Stimulated activated CD4-positive, alpha-beta T cell treated with anti-CD3 and anti-CD28 coated beads, Interleukin-4, amount 100 ng/mL, for 48 hours (primary cell): ENCODE measurements at regions not wholly inside any gene's neighbourhood (a gene's known extent, or its start where the extent isn't known, plus 50 kb on each side); places are given as distances from the start of the nearest gene placed in this dataset.

Source experiments
- DNase-seq, 2 donors: peaks; one replicate each; pipeline ENCODE4 v3.0.0-alpha.2; 2020; ENCODE audit warnings: low read depth in 2 of 2

DNA sequence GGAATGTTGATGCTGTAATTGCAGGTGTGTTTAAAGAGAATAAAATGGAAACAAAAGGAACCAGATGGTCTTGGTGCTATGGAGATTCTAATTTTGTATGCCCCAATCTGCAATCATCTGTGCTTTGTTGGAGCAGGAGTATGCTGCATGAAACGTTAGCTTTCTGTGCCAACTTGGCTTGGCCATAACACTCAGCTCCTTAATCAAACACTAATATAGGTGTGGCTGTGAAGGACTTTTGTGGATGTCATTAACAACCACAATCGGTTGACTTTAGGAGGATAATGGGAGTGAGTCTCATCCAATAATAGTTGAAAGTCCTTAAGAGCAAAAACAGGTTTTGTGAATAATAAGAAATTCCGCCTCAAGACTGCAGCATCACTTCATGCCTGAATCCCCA is 399.2 kb downstream of the NLGN4X start:
- no peak for DNase-seq

DNA sequence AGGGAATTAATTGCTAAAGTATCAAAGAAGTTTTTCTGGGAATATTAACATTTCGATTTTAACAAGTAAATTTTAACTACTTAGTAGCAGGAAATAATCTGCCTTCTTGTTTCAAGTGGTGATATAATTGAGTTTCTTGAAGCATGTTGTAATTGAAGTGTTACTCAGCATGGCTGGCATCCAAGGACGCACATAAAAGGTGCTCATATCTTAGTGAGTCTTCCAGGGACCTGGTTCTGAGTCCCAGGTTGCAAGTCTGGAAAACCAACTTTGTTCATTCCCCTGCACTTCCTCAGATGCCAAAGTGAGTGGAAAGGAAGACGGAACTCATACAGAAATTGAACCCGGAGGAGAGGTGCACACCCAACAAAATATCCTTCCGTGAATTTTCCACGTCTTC is 399.6 kb downstream of the NLGN4X start:
- no peak for DNase-seq

DNA sequence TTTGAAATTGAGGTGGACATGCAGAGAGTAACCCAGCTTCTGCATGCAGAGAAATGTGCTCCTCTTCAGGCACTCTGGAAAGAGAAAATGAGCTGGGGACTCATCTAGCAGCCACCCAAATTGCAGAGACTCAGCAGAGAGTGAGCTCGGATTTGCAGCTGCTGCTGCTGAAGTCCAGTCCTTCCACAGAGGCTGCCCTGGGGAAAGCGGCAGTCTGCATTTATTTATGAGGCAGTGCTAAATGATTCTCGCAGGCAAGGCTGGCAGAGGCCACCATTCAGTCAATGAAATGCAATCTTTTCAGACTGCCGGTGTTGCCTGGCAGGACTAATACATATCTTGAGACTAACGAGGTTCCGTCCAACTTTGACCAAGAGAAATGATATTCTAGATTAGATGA is 404.8 kb downstream of the NLGN4X start:
- no peak for DNase-seq

DNA sequence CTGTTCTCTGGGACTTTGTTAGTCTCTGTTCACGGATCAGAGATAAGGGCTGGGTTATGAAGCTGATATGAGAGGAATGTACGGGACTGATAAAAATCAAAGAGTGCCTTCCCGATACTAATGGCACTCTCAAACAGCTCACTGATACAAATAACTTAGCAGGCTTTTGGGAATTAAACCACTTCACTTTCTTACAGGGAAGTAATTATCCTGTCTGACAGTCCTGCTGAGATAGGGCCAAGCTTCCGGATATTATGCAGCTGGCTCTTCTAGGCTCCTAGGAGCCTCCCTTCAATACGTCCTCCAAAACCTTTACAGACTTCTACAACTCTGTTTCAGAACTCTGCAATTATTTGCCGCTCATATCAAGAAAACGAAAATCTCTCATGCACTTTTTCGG is 418.0 kb downstream of the NLGN4X start:
- DNase-seq = no peak

DNA sequence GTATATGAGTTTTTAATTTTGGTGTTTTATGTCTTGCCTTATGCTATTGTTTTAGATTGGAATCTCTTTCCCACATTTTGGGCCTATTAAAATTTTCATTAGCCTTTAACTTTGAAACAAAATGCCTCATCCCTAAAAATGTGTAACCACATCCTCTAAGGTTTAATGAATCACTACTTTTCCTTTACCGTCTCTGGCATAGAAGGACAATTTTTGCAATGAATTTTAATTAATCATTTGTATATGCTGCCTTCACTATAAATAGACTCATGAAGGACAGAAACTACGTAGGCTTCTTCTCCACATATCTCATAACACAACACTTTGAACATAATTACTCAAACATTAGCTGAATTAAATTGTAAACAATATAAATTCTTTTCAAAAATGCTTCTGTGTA is 421.5 kb downstream of the NLGN4X start:
- no peak for DNase-seq

DNA sequence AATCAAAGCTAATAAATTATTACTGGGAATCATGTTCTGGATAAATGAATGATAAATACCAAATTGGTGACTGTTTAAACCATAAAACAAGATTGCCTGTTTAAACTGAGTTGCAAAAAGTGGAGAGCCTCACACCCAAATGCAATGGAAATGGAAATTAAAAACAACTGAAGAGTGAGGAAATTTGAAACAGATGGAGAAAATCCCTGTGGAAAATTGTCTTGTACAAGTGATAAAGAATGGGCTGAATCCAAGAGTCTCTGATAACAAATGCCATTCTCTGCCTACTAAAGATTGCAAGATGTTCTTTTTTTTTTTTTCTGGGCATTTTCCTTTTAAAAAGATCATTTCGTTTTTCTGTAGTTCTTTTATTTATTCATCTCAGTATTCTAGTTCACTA is 426.3 kb downstream of the NLGN4X start:
- no peak for DNase-seq

DNA sequence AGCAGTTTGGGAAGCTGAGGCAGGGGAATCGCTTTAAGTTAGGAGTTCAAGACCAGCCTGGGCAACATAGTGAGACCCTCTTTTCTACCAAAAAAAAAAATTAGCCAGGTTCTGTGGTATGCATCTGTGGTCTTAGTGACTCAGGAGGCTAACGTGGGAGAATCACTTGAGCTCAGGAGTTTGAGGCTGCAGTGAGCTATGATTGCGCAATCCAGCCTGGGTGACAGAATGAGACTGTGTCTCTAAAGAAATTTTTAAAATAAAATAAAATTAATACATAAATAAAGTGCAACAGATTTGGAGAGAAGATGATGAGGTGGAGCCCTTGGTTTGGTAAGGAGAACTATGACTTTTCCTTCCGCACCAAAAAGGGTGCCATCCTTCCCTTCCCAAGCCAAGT is 436.9 kb downstream of the NLGN4X start:
- no peak for DNase-seq

DNA sequence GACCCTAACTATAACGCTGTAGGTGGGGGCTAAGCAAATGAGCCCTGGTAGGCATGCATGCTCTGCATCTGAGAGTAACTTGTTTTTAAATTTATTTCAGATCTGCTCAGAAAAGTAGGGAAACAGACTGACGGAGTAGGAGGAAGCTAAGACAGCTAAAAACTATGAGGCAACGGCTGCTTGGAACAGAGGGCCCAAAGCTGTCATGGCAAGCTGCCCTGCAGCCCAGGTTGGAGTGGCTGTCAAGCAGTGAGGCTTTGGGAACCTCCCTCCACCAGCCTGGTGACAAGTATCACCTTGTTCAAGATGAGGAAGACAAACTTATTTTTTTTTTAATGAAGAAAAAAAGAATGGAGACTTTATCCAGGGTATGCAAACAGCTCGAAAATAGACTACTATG is 439.8 kb downstream of the NLGN4X start:
- DNase-seq = no peak

DNA sequence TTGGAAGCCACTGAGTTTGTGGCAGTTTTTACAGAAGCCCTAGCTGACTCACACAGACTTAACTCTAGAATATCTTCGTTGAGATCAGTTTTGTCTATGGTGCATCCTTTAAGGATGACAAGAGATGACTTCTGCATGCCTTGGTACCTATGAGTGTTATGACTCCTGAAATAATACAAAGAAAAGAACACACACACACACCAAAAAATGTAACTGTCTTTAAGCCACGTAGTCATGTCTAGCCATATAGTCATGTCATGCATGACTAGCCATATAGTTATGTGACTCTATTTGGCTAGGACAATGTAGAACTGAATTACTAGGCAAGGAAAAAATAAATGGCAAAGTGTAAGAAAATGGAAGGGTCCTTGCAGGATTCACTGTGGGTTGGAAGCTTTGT is 447.8 kb downstream of the NLGN4X start:
- DNase-seq = no peak

DNA sequence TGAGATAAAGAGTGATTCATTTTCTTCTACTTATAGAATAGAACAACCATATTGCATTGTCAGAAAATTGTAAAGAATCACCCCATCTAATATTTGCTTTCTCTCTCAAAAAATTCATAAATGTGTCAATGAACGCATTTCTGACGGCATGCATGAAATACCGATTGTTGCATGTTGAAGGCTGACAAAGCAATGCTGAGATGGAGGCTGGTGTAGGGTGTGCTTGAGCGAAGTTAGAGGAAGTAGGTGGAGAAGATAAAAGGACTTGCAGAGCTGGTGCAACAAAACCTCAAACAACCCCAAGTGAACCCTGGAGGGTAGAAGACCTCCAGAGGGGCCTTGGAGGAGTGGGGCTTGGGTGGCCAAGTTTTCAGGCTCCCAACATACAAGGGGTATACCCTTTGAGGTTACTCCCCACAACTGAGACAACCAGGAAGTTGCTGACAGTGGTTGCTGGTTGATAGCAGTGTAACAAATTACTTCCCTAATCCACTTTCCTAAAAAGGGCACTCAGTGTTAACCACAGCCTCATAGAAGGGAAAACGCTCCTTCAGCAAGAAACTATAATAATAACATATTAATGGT is 452.7 kb downstream of the NLGN4X start:
- DNase-seq = no peak

DNA sequence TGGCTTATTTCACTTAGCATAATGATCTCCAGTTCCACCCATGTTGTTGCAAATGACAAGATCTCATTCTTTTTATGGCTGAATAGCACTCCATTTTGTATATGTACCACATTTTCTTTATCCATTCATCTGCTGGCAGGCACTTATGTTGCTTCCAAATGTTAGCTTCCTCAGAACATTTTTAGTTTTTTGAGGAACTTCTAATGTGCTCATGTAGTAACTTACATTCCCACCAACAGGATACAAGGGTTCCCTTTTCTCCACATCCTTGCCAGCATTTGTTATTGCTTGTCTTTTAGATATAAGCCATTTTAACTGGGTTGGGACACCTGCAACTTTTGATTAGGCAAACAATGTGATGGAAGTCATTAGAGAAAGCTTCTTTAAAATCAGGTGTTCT is 454.2 kb downstream of the NLGN4X start:
- DNase-seq = no peak

DNA sequence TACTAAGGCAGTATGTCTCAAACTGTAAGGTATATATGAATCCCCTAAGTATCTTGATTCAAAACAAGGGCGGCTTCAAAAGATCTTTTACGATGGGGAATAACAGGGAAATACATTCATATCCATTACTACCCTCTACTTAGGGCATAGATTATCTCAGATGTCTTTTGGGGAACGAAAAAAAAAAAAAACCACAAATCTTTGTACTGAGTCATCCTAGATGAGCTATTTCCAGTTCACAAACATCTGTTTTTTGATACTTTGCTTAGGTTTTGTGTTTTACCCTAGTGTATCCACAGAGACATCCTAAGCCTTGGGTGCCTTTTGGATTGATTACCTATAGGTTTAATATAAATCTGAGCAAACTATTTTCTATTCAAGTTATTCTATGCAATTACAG is 457.2 kb downstream of the NLGN4X start:
- DNase-seq = no peak

DNA sequence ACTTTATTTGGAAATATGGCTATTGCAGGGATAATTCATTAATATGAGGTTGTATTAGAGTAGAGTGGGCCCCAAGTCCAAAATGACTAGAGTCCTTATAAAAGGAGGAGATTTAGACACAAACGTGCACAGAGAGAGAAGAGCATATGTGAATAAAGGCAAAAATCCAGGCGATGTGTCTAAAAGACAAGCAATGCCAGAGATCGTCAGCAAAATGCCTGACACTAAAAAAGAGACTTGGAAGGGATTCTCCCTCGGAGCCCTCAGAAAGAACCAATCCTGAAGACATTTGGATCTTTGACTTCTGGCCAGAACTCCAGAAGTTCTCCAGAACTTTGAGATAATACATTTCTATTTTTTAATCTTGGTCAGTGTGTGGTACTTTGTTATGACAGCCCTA is 472.1 kb downstream of the NLGN4X start:
- no peak for DNase-seq

DNA sequence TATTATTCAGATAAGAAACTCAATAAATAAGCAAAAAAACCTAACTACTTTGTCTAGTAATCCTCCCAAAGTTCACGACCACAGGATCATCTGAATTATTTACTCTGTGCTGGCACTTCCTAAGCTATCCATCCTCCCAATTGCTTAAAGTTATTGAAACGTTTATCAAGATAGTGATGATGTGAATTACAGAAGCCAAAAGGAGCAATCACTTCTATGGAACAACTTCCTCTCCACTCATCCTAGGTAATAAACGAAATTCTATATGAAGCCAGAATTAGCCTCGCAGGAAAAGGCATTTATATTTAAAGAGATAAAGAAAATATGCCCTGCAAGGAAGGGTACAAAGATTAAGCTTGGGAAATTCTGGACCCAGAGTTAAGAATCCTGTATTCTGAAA is 475.4 kb downstream of the NLGN4X start:
- DNase-seq = no peak

DNA sequence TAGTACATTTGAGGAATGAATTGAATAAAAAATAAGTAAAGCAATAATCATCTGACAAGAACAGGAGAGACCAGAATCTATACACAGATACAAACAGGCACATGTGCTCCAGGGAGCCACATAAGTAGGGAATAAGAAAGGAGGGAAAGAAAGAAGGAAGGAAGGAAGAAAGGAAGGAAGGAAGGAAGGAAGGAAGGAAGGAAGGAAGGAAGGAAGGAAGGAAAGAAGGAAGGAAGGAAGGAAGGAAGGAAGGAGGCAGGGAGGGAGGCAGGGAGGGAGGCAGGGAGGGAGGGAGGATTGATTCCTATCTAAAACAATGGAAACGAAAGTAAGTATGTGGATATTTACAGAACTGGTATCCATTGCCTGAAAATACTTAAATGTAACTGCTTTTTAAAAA is 475.8 kb downstream of the NLGN4X start:
- DNase-seq = no peak

DNA sequence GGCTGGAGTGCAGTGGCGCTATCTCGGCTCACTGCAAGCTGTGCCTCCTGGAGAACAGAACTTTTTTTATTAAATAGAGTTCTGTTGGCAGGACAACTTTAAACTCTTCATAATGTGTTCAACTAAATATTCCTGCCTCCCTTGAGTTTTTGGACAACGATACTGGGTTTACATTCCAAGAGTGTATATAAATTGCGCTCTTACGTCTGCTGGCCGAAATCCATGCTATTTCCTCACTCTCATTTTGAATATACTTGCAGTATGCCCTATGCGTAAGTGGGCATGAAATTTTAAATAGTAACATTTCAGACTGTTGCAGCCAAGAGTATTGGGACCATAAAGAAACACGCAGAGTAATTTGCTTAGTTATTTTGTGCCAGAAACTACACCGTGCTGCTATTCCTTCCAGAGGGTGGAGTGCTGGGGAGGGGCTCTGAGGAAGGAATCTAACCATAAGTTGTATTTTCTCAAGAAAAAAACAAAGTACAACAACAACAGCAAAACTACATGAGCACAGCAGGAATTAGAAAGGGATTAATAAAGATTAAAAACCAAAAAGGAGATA is 480.0 kb downstream of the NLGN4X start:
- no peak for DNase-seq

DNA sequence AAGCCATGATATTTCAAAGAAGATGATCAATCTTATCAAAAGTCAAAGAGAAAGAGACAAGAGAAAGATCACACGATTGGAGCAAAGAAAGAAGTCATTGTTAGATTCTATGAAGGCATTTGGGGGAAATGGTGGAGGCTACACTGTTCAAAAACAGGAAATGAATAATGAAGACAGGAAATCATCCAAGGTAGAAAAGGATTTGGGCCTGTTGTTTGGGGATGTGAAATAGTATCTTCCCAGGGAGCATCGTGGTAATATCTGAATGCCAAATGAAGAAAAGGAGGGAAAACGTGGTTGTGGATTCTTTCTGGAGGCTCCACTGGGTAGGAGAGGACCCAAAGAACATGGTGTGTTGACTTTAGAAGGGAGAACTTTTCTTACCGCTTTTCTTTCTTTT is 482.4 kb downstream of the NLGN4X start:
- DNase-seq = no peak

DNA sequence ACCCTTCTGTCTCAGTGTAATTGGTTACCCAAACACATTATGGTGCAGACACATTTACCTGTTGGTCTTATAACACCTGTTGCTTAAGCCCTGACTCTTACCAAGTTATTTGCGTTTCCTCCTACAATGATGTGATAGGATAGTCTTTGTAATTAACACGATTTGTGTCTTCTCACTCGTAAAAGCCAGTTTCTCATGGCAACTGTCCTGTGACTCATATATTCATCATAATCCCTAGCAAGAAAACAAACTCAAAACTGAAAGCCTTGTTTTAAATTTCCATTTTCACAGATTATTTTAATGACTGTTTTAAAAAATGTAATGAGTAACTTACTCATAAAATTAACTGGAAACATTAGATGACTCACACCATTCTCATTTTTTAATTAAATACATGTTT is 495.2 kb downstream of the NLGN4X start:
- DNase-seq = no peak

DNA sequence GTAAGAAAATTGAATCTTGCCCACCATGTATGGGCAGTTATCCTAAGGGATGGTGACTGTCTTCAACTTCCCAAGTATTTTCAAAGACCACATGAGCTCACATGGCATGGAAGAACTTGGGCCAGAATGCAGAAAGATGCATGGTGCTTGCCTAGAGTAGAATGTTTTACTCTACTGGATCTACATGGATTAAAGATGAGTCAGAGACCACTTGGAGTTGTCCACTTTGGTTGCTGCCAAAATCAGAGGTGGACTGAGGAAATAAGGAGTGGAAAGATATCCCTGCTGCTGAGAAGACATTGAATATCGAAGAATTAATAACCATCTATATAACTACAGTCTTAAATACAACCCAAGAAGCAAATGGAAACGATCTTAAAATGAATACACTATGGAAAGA is 498.1 kb downstream of the NLGN4X start:
- DNase-seq = no peak

DNA sequence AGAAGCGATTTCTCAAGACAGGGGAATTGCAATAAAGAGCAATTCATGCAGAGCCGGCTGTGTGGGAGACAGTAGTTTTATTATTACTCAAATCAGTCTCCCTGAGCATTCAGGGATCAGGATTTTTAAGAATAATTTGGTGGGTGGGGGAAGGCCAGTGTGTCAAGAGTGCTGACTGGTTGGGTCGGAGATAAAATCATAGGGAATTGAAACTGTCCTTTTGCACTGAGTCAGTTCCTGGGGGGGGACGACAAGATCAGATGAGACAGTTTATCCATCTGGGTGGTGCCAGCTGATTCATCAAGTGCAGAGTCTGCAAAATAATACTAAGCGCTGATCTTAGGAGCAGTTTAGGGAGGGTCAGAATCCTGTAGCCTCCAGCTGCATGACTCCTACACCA is 502.4 kb downstream of the NLGN4X start:
- DNase-seq = no peak

DNA sequence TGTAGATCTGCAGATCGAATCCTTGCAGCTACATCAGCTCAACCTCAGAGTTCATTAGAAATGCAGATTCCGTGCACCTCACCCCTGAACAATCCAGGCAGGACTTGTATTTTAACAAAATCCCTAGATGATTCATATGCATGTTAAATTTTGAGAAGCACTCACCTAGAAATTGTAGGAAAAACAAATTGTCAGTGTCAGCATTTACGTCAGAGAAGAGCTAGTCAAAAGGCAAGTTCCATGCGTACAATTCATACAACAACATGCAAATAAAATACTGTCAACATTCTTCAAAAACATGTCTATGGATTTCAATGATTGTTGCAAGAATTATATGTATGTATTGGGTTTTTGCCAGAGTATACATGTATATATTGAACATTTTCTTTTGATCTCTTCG is 504.5 kb downstream of the NLGN4X start:
- no peak for DNase-seq

DNA sequence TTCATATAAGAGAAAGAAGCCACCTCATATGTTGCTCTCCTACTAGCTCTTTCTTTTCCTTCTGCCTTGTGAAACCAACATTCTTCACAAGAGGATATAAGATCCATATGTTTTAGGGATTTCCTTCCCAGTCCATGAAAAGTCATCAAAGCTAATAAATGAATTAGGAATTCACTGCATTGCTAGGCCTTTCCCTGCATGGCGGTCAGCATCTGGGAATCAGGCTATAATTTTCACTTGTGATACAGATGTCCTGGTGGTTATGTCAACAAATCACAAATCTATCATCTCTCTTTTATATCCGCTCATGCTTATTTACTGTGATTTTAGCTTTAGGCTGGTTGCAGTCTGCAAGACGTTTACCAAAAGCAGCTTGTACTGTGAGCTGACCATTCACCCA is 510.0 kb downstream of the NLGN4X start:
- DNase-seq = no peak

DNA sequence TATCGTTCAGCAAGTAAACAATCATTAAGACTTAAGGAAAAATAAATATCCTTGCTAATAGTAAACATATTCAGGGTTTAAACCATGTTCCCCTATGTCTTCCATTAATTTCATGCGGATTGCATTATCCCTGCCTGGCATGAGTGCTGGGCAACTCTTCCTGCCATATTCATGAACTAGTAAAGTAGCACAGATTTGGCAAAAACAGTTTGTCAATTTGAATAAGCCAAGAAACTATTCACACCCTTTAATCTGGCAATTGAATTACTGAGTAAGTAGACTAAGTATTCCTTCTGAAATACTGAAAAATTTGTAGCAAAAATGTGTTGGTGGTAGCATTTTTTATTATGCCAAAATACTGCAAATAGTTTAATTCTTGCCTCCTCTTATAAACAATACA is 512.0 kb downstream of the NLGN4X start:
- no peak for DNase-seq

DNA sequence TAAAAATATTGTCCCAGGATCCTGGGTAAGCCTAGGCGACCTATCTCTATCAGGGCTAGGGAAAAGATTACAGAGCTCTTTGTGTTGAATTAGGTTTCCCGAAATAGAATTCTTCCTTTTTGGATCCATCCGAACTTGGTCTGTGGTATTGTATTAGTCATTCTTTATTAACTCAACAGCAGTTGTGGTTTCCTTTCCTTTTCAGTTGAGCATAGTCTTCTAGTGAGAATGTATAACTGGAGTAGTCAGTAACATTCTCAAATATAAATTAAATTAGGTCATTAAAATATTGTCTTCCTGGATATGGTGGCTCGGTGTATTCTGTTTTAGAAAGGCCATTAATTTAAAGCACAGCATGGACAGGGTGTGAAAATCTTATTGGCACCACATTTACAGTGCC is 520.4 kb downstream of the NLGN4X start:
- no peak for DNase-seq
